ENCODE measurements at regions not wholly inside any gene's neighbourhood (a gene's known extent, or its start where the extent isn't known, plus 50 kb on each side); places are given as distances from the start of the nearest gene placed in this dataset.

DNA sequence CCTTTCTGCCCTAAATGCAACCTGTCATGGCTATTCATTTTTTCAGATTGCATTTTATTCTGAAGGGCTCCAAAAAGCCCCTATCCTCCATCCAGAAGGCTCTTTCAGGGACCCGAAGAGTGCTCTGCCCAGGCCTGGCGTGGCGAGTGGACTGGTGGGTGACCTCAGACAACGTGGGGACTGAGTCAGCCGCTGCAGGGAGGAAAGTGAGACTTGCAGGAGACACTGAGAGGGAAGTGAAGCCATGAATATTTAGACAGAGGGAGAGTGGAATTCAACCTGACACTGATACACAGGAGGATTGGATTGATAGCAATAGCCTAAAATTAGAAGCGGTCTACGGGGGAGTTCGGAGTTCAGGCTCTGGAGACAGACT is 63.6 kb upstream of the SIX2 start:
- no peak overlapping the region for H3K4me3 ChIP-seq (ENCODE audit: low read depth, low read length)
- H3K27ac ChIP-seq = no peak overlapping the region
- DNase-seq = no peak
- no peak for TF ChIP-seq CTCF (IDR thresholded peaks at IDR 0.05; ENCODE audit: low read depth, low read length)
- H3K9me3 ChIP-seq (ENCODE audit: severe bottlenecking) = no peaks in the 10 kb centered on the region
- H3K36me3 ChIP-seq = no peaks in the 10 kb centered on the region
- H3K27me3 ChIP-seq (ENCODE audit: insufficient read depth, low read depth, severe bottlenecking) = peaks cover 18% of the 10 kb centered on the region

- H3K9me3 ChIP-seq (ENCODE audit: severe bottlenecking) = no peaks in the 10 kb centered on the region
- H3K27me3 ChIP-seq (ENCODE audit: insufficient read depth, low read depth, severe bottlenecking) = peaks cover 20% of the 10 kb centered on the region
- no peak overlapping the region for H3K27ac ChIP-seq
- H3K4me3 ChIP-seq (ENCODE audit: low read depth, low read length) = no peak overlapping the region
- H3K36me3 ChIP-seq = no peaks in the 10 kb centered on the region
- DNase-seq = no peak
- no peak for TF ChIP-seq CTCF (IDR thresholded peaks at IDR 0.05; ENCODE audit: low read depth, low read length)
These were observed 63.0 kb upstream of the SIX2 start for GRCh38 chr2:45072064-45072861.

GRCh38 chr2:45070113-45070652 is 60.9 kb upstream of the SIX2 start:
- Histone ChIP-seq H3K9me3 (ENCODE audit: severe bottlenecking) (no peaks in the 10 kb centered on the region), H3K27ac (no peak overlapping the region), H3K4me3 (ENCODE audit: low read depth, low read length) (no peak overlapping the region), H3K27me3 (ENCODE audit: insufficient read depth, low read depth, severe bottlenecking) (peaks cover 41% of the 10 kb centered on the region), H3K36me3 (no peaks in the 10 kb centered on the region)
- DNase-seq = peak; percentile 83
- no peak for TF ChIP-seq CTCF (IDR thresholded peaks at IDR 0.05; ENCODE audit: low read depth, low read length)

DNA sequence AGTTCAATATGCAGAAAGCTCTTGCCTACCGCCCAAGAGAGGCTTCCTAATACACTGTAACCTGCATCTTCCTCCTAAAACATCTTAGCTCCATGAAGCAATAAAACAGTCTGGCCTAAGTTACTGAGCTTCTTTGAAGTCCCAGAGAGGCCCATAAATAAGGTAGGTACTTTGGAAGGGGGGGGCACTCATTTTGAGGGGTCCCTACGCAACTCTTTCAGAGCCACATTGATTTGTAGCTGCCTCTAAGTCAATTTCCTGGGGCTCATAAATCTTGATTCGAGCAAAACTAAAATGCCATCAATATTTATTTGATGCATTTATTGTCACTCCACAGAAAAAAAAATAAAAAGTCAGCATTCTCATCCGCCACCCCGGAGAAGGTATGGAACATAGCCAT is 60.4 kb upstream of the SIX2 start:
- TF ChIP-seq CTCF (IDR thresholded peaks at IDR 0.05; ENCODE audit: low read depth, low read length) = no peak
- peaks cover 42% of the 10 kb centered on the region for H3K27me3 ChIP-seq (ENCODE audit: insufficient read depth, low read depth, severe bottlenecking)
- no peaks in the 10 kb centered on the region for H3K36me3 ChIP-seq
- H3K4me3 ChIP-seq (ENCODE audit: low read depth, low read length) = no peak overlapping the region
- H3K27ac ChIP-seq = no peak overlapping the region
- H3K9me3 ChIP-seq (ENCODE audit: severe bottlenecking) = no peaks in the 10 kb centered on the region
- no peak for DNase-seq

- Histone ChIP-seq H3K27ac (no peak overlapping the region), H3K4me3 (ENCODE audit: low read depth, low read length) (no peak overlapping the region), H3K27me3 (ENCODE audit: insufficient read depth, low read depth, severe bottlenecking) (peaks cover 42% of the 10 kb centered on the region), H3K9me3 (ENCODE audit: severe bottlenecking) (no peaks in the 10 kb centered on the region), H3K36me3 (no peaks in the 10 kb centered on the region)
- no peak for DNase-seq
- no peak for TF ChIP-seq CTCF (IDR thresholded peaks at IDR 0.05; ENCODE audit: low read depth, low read length)
These were observed 59.4 kb upstream of the SIX2 start for GRCh38 chr2:45068571-45069140.

Measured in WERI-Rb-1 (cell line).